NCI-H1417 treated with DMSO at 0.1 percent for 48 hours (cell line): ENCODE measurements at regions not wholly inside any gene's neighbourhood (a gene's known extent, or its start where the extent isn't known, plus 50 kb on each side); places are given as distances from the start of the nearest gene placed in this dataset.
"Not testable (repeated sequence)": the region's sequence is repeated elsewhere in the genome, so short reads cannot be mapped to it uniquely, and the experiment has no call there.

Experiments used
- DNase-seq: peaks from one replicate; lab custom pipeline; 2025; lab: John Stamatoyannopoulos, UW

GRCh38 chr1:224061436-224061835, 52.5 kb upstream of the FBXO28 start:
- no peak for DNase-seq

DNA sequence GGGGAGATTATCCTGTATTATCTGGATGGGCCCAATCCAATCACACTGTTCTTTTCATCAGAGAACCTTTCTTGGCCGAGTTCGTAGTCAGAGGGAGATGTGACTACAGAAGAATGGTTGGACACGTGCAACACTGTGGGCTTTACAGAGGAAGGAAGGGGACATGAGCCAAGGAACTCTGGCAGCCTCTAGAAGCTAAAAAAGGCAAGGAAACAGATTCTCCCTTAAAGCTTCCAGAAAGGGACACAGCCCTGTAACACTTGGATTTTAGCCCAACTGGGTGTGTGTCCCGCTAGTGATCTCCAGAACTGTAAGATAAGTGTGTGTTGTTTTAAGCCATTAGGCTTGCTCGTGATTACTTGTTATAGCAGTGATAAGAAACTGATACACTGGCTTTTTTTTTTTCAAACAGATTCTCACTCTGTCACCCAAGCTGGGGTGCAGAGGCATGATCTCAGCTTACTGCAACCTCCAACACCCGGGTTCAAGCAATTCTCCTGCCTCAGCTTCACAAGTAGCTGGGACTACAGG, 53.9 kb upstream of the FBXO28 start:
- no peak for DNase-seq

GRCh38 chr1:224058303-224058702, 55.6 kb upstream of the FBXO28 start:
- DNase-seq, result no peak

GRCh38 chr1:224057461-224058199, 56.3 kb upstream of the FBXO28 start:
- no peak for DNase-seq

DNA sequence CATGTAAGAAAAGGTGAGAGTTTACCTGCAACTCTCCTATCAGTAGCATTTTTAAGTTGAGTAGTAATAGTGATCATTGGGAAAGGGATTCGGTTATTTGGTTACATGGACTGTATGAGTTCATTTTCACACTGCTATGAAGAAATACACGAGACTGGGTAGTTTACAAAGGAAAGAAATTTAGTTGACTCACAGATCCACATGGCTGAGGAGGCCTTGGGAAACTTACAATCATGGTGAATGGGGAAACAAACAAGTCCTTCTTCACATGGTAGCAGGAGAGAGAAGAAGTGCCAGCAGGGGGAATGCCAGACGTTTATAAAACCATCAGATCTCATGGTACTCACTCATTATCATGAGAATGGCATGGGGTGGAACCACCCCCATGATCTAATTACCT, 59.3 kb upstream of the FBXO28 start:
- no peak for DNase-seq

GRCh38 chr1:224054012-224054411, 59.9 kb upstream of the FBXO28 start:
- DNase-seq, result no peak

- DNase-seq, result no peak
These were observed 60.5 kb upstream of the FBXO28 start for GRCh38 chr1:224053456-224053855.

DNA sequence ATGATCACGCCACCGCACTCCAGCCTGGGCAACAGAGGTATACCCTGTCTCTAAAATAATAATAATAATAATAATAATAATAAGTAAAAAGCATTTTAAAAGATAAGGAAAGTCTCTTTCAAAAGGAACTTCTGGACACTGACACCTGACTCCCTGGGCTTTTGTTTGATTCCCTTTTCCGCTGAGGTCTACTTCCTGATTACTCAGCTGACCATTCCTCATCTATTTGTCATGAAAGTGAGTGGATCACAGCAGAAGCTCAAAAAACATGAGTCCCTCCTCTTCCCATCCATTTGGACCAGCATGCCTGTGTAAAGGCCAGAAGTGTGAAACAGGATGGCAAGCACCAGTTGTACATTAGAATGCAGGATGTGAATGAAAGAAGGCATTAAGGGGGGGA, 61.1 kb upstream of the FBXO28 start:
- no peak for DNase-seq

DNA sequence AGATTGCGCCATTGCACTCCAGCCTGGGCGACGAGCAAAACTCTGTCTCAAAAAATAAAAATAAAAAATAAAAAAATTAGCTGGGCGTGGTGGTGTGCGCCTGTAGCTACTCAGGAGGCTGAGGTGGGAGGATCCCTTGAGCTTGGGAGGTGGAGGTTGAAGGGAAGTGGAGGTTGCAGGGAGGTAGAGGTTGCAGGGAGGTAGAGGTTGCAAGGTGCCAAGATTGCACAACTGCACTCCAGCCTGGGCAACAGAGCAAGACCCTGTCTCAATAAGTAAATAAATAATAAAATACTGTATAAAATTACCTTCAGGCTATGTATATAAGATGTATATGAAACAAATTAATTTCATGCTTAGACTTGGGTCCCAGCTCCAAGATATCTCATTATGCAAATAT, 62.1 kb upstream of the FBXO28 start:
- not testable (repeated sequence) for DNase-seq

DNA sequence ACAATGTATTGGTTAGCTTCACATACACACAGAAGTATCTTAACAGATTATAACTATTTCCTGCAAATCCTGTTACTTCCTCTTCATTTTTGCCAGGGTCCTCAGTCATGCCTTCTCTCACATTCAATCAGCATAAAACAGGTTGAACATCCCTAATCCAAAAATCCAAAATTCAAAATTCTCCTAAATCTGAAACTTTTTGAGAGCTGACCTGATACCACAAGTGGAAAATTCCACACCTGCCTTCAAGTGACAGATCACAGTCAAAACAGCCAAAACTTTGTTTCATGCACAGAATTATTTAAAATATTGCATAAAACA, 62.9 kb upstream of the FBXO28 start:
- no peak for DNase-seq

- no peak for DNase-seq
These were observed 66.4 kb upstream of the FBXO28 start for GRCh38 chr1:224047538-224047937.

DNA sequence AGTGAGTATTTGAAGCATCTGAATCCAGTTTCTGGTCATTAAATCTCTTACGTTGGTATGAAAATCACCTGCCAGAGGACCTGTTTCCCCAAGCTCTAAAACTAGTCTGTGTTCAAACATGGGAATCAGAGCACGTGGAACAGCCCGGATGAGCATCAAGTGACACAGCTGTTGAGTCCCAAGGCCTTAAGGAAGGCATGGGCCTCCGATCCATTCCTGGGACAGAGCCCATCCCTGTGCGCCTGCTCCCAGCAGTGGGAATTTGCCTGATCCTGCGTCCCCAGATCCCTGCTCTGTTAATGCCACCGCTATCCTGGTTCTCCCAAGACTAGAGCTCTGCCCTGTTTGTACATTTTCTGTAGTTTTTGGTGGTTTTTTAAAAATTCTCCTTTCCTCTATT, 68.4 kb upstream of the FBXO28 start:
- DNase-seq, result no peak

- DNase-seq, result no peak
These were observed 69.5 kb upstream of the FBXO28 start for GRCh38 chr1:224044420-224044819.

DNA sequence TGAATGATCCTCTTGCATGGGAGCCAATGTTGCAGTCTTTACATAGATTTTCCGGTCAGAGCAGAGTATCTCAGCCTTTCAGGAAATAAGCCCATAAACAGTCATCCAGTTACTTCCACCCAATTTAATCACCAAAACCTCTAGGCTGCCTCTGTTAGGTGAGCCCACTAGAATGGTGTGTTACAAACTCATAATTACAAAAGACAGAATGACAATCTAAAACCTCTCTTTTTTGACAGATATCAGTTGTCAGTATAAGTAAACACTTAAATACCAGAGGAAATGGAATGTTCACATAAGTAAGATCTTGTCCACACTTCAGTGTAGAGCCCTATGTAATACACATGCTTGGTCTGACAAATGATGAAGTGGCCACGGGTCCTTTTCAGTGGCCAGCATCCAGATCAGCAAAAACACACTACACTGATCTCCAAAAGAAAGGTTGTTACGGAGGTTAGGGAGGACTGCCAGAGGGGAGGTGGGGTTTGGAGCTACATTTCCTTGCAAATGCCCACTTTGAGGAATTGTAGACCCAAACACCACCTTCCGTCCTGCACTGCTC, 71.3 kb upstream of the FBXO28 start:
- no peak for DNase-seq

GRCh38 chr1:224041032-224041431, 72.9 kb upstream of the FBXO28 start:
- DNase-seq, result no peak

DNA sequence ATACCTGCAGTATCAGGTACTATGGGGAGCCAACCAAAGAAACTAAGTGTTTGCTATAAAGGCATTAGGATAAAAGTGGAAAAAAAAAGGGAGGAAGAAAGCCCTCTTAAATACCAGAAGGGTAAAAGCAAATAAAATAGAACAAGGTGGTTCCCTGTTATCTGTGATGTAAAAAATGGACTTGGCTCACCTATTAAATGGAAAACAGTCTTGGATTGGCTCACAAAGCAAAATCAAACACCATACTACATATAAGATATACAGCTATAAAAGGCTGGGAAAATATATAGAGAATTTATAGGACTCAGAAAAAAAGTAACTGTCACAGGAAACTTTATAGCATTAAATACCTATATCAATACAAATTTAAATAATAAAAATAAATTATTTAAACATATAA, 73.5 kb upstream of the FBXO28 start:
- DNase-seq, result not testable (repeated sequence)

- not testable (repeated sequence) for DNase-seq
These were observed 73.9 kb upstream of the FBXO28 start for GRCh38 chr1:224040006-224040405.

DNA sequence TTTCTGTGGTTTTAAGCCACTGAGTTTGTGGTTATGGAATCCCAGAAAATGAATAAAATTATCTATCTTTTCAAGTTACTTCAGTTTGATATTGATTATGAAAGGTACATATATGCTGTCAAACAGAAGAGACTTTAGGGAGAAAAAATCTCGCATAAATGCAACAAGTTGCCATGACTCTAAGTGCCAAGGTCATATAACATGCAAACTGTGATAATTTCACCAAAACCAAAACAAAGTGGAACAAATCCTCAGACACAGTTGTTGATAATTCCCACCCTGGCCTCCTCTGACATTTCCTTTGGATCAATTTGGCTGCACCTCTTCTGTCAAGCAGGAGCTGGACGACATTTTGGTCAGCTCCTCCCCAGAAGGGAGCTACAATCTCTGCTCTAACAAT, 75.1 kb upstream of the FBXO28 start:
- not testable (repeated sequence) for DNase-seq

DNA sequence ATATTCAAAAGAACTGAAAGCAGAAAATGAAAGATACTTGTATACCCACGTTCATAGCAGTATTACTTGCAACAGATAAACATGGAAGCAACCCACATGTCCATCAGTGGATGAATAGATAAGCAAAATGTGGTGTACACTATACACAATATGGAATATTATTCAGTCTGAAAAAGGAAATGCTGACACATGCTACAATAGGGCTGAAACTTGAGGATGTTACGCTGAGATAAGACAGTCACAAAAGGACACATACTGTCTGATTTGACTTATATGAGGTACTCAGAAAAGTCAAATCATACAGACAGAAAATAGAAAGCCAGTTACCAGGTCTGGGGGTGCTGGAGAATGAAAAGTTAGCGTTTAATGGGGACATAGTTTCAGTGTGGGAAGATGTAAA, 76.5 kb upstream of the FBXO28 start:
- not testable (repeated sequence) for DNase-seq

DNA sequence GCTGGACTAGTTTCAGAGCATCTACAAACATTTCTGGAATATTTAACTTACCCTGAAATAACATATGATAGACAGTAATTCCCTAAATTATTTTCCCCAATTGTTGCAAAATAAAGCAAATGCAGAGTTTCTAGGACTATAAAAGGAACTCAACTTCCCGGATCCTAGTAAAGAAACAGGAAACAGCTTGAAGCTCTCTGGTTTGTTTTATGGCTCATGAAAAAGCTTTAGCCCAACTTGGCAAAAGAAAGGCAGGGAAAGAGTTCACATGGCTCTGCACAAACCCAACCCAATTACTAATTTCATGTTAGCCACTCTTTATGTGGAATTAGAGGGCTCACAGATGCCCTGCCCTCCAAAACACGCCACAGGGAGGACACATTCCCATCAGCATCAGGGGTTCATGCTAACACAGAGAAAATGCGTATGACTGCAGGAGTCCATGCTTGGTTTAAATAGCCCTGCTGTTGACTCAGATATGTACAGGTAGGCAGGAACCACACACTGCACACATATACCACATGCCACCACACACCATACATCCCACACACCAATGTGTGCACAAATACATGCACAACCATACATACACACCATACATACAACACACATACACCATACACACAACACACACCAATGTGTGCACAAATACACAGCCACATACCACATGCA, 81.2 kb upstream of the FBXO28 start:
- not testable (repeated sequence) for DNase-seq

DNA sequence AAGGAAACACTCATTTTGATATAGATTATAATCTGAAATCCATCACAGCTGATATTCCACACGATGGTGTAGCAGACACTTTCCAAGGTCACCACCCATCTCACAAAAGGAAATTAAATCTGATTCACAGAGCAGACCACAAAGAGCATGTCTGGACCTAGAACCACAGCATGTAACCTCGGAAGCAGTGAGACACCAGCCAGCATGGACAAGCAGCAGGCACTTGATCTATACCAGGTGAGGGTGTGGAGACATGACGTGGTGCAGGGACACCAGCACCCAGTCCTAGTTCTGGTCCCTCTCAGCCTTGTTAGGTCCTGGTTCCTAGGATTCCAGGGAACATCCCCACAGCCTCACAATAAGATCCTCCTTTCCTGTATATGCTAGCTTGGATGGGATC, 81.9 kb upstream of the FBXO28 start:
- not testable (repeated sequence) for DNase-seq

- DNase-seq, result not testable (repeated sequence)
These were observed 83.7 kb upstream of the FBXO28 start for GRCh38 chr1:224030257-224030656.

DNA sequence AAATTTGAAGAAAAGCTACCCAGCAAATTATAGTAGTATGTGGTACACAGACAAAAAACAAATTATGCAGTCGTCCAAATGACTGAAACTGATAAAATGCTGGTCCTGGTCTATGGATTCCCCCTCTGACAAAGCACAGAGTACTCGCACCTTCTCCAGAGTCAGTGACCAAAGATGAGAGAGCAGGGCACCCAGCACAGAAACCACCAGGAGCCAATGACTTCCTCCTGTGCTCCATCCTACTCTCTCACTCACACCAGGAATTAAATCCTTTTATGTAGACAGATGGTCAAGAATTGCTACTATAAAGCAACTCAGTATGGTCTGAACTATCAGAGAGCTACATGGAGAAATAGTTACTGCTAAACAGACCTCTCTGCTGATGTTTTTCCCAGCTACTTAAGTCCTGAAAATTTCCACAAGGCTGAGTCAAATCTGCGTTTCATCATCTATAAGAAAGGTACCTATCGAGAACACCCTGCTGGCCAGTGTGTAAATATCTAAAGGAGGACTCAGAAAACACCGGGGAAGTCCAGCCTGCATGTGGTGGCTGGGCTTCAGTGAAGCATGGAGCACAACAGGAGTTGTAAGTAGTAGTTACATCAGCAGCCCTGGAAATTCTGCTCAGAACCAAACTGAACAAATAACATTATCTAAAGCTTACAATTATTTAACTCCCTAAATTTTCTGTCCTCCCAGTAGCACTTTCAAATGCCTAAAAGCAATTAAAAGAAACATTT, 84.5 kb upstream of the FBXO28 start:
- not testable (repeated sequence) for DNase-seq
